ENCODE measurements at regions not wholly inside any gene's neighbourhood (a gene's known extent, or its start where the extent isn't known, plus 50 kb on each side); places are given as distances from the start of the nearest gene placed in this dataset.

DNA sequence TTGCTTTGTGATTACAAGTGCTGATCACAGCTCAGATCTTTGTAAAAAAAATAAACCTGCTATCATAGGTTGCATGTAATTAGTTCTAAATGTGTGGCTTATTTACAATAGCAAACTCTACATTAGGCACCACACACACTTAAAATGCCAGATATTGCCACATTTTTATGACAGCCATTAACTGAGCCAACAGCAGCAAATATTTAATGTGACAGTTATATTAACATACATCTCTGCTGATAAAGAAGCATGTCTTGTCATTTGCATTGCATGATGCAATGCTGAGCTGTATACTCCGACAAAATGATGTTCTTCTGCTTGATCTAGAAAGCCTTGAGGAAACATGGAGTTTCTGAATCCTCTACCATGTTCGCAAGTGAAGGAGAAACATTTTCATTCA, 273.6 kb upstream of the VEPH1 start:
- no peaks in the 10 kb centered on the region for H3K27me3 Mint-ChIP-seq (ENCODE audit: low read depth)
- H3K27ac ChIP-seq (ENCODE audit: insufficient read length, low read depth, low read length): no peak overlapping the region
- no peaks in the 10 kb centered on the region for H3K9me3 ChIP-seq (ENCODE audit: control insufficient read depth, low read depth, low read length)
- no peaks in the 10 kb centered on the region for H4K20me1 ChIP-seq (ENCODE audit: control insufficient read depth, insufficient read depth, insufficient read length)
- H3K27ac Mint-ChIP-seq: no peak overlapping the region
- H3K4ac ChIP-seq (ENCODE audit: low read depth, low read length): no peak overlapping the region
- H3K9me3 Mint-ChIP-seq: peaks cover 0 to 2% of the 10 kb centered on the region in 2 experiments; a peak in 2 of 5 replicates
- H3K4me2 ChIP-seq (ENCODE audit: insufficient read depth, insufficient read length, low read length): no peak overlapping the region
- H2BK5ac ChIP-seq (ENCODE audit: insufficient read length, low read length): no peak overlapping the region
- DNase-seq: no peak
- no peak overlapping the region for H3K14ac ChIP-seq (ENCODE audit: insufficient read depth, low read length)
- no CpG with 5 or more reads among the region's 2 CpGs for WGBS (ENCODE audit: extremely low coverage, insufficient read length, low lambda C conversion rate)
- no peak overlapping the region for H2BK20ac ChIP-seq (ENCODE audit: low read depth, low read length, poor library complexity, severe bottlenecking)
- H3K4me1 Mint-ChIP-seq: no peaks in the 10 kb centered on the region
- no peaks in the 10 kb centered on the region for H3K23me2 ChIP-seq (ENCODE audit: insufficient read length, low read depth, low read length, poor library complexity, severe bottlenecking)
- H2BK15ac ChIP-seq (ENCODE audit: low read depth, low read length): no peak overlapping the region
- no peak overlapping the region for H4K8ac ChIP-seq (replicated peaks; ENCODE audit: insufficient read length, low read depth, low read length)
- no peak overlapping the region for H3K18ac ChIP-seq (ENCODE audit: insufficient read length, low read depth, low read length)
- H2BK12ac ChIP-seq (ENCODE audit: insufficient read length, low read depth, low read length): no peak overlapping the region
- H2AK5ac ChIP-seq (ENCODE audit: insufficient read length, low read length): no peak overlapping the region
- no peak overlapping the region for H2BK120ac ChIP-seq (ENCODE audit: low read depth, low read length, poor library complexity, severe bottlenecking)
- H3K56ac ChIP-seq (ENCODE audit: insufficient read length, low read depth, low read length): no peak overlapping the region
- H3T11ph ChIP-seq (ENCODE audit: low read length): no peak overlapping the region
- no peak overlapping the region for H3K9ac ChIP-seq (ENCODE audit: extremely low read depth, insufficient read length, low read length)
- H3K79me2 ChIP-seq (ENCODE audit: insufficient read depth, low read length): no peaks in the 10 kb centered on the region
- no peak overlapping the region for H2AFZ ChIP-seq (ENCODE audit: low read length)
- no peak overlapping the region for H3K23ac ChIP-seq (ENCODE audit: insufficient read length, low read depth, low read length)
- H3K4me3 Mint-ChIP-seq: no peak overlapping the region
- TF ChIP-seq, protein P1, sequence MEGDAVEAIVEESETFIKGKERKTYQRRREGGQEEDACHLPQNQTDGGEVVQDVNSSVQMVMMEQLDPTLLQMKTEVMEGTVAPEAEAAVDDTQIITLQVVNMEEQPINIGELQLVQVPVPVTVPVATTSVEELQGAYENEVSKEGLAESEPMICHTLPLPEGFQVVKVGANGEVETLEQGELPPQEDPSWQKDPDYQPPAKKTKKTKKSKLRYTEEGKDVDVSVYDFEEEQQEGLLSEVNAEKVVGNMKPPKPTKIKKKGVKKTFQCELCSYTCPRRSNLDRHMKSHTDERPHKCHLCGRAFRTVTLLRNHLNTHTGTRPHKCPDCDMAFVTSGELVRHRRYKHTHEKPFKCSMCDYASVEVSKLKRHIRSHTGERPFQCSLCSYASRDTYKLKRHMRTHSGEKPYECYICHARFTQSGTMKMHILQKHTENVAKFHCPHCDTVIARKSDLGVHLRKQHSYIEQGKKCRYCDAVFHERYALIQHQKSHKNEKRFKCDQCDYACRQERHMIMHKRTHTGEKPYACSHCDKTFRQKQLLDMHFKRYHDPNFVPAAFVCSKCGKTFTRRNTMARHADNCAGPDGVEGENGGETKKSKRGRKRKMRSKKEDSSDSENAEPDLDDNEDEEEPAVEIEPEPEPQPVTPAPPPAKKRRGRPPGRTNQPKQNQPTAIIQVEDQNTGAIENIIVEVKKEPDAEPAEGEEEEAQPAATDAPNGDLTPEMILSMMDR (conservative IDR thresholded peaks at IDR 0.05): no peak
- no peak overlapping the region for H4K91ac ChIP-seq (ENCODE audit: insufficient read length, low read depth, low read length)
- no peaks in the 10 kb centered on the region for H3K79me1 ChIP-seq (ENCODE audit: insufficient read depth, low read depth, low read length, poor library complexity, severe bottlenecking)
- no peaks in the 10 kb centered on the region for H3K27me3 ChIP-seq (ENCODE audit: insufficient read depth, low read length)
- H3K4me1 ChIP-seq (ENCODE audit: insufficient read depth, low read length): no peaks in the 10 kb centered on the region
- no peaks in the 10 kb centered on the region for H3K36me3 Mint-ChIP-seq (ENCODE audit: insufficient read depth in 1 of 3, low read depth in 3 of 3)
- H4K5ac ChIP-seq (ENCODE audit: insufficient read length, low read depth, low read length): no peak overlapping the region

Data from H9 (cell line).